HUES6 (cell line): ENCODE measurements at regions not wholly inside any gene's neighbourhood (a gene's known extent, or its start where the extent isn't known, plus 50 kb on each side); places are given as distances from the start of the nearest gene placed in this dataset.

Experiments
- H3K27ac ChIP-seq: 2 replicates; pipeline ENCODE4 v1.7.0; 2013; ENCODE audit warnings: low read depth, mild to moderate bottlenecking, low read length, inconsistent platforms
- H3K27me3 ChIP-seq: 2 replicates; pipeline ENCODE4 v1.6.1; 2013; ENCODE audit warnings: low read length; ENCODE audit not compliant: control insufficient read depth, insufficient read depth
- H3K36me3 ChIP-seq: 2 replicates; pipeline ENCODE4 v1.6.1; 2013; ENCODE audit warnings: low read length; ENCODE audit not compliant: control insufficient read depth, insufficient read depth
- H3K4me1 ChIP-seq: 2 replicates; pipeline ENCODE4 v1.6.1; 2013; ENCODE audit warnings: low read length; ENCODE audit not compliant: control insufficient read depth, insufficient read depth
- H3K4me3 ChIP-seq: 2 replicates; pipeline ENCODE4 v1.5.1; 2013; ENCODE audit warnings: low read depth, low read length
- H3K9ac ChIP-seq: one replicate; pipeline ENCODE4 v1.6.1; 2013; ENCODE audit warnings: mild to moderate bottlenecking, low read length
- H3K9me3 ChIP-seq: 2 replicates; pipeline ENCODE4 v1.6.1; 2013; ENCODE audit warnings: low read depth, low read length; ENCODE audit not compliant: control insufficient read depth, insufficient read depth

DNA sequence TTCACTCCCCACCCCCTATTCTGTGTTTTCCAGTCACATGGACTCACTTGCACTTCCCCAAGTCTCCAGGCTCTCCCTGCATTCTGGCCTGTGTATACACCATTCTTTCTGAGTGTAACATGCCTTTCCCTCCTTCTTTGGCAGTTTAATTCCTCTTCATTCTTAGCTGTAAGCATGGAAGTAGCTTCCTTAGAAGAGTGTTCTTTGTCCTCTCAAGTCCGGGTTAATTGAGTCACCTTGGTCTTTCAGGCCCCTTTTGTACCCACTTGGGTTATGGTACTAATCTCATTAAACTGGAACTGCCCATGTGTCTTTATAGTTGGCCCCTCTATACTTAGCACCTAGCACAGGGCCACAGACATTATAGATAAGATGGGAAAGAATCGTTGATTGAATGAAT is 525.3 kb upstream of the ADGRL4 start:
- no peaks in the 10 kb centered on the region for H3K4me1 ChIP-seq
- no peak overlapping the region for H3K4me3 ChIP-seq
- no peaks in the 10 kb centered on the region for H3K9me3 ChIP-seq
- H3K27ac ChIP-seq = no peak overlapping the region
- no peaks in the 10 kb centered on the region for H3K36me3 ChIP-seq
- no peak overlapping the region for H3K9ac ChIP-seq
- H3K27me3 ChIP-seq = no peaks in the 10 kb centered on the region

DNA sequence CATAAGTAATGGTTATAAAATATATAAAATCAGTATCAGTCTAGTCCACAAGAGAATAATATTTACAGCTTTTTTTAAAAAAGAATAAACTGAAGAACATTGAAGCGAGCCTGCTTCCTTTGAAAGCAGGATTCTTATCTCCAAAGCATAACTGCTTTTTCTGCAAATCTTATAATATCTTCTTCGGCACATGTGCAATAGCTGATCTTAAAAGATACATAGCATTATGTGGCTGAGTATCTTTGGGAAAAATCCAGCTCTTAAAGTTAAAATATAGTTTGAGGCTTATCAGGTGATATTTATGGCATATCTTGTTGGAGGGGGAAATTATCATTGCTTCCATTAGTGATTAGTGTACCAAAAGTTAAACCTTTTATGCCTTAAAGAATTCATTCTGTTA is 523.9 kb upstream of the ADGRL4 start:
- no peak overlapping the region for H3K9ac ChIP-seq
- H3K27me3 ChIP-seq = no peaks in the 10 kb centered on the region
- H3K27ac ChIP-seq = no peak overlapping the region
- H3K36me3 ChIP-seq = no peaks in the 10 kb centered on the region
- H3K4me1 ChIP-seq = no peaks in the 10 kb centered on the region
- no peaks in the 10 kb centered on the region for H3K9me3 ChIP-seq
- H3K4me3 ChIP-seq = no peak overlapping the region

DNA sequence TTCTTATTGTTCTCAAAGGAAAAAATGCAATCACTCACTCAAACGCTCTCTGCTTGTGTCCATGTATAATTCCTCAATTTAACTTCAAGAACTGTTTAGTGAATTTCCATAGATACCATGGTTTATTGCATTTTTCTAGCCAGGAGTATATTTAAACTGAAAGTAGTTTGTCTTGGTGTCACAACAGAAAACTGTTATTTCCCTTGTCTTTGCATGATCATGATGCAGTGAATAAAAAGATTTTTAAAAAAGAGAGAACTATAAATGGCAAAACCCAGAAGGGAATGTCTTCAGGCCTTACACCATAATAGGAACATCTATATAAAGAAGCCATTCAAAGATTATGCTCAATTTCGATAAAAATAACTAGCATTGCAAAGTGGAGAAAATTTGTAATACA is 523.5 kb upstream of the ADGRL4 start:
- Histone ChIP-seq H3K9ac (no peak overlapping the region), H3K27me3 (no peaks in the 10 kb centered on the region), H3K36me3 (no peaks in the 10 kb centered on the region), H3K27ac (no peak overlapping the region), H3K4me3 (no peak overlapping the region), H3K4me1 (no peaks in the 10 kb centered on the region), H3K9me3 (no peaks in the 10 kb centered on the region)

DNA sequence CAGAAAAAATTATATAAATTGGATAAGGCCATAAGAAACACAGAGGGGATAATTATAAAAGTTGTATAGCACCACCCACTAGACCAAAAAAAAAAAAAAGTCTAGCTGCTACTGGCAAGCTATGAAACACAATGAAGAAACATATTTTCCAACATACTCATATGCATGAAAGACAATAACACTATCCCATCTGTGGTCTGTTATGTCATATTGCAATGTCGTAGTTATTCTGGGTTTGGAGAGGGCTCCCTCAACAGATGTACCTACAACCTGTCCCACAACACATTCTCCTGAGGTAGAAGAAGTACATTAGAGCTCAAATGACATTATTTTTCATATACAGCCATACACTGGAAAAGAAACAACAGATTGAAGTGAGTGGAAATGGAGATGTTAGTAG is 517.6 kb upstream of the ADGRL4 start:
- H3K27me3 ChIP-seq = no peaks in the 10 kb centered on the region
- no peak overlapping the region for H3K4me3 ChIP-seq
- no peaks in the 10 kb centered on the region for H3K36me3 ChIP-seq
- H3K9me3 ChIP-seq = 0 out of 2 replicates have a peak, but pooled peaks cover 4% of the 10 kb centered on the region
- H3K27ac ChIP-seq = no peak overlapping the region
- H3K9ac ChIP-seq = no peak overlapping the region
- no peaks in the 10 kb centered on the region for H3K4me1 ChIP-seq

DNA sequence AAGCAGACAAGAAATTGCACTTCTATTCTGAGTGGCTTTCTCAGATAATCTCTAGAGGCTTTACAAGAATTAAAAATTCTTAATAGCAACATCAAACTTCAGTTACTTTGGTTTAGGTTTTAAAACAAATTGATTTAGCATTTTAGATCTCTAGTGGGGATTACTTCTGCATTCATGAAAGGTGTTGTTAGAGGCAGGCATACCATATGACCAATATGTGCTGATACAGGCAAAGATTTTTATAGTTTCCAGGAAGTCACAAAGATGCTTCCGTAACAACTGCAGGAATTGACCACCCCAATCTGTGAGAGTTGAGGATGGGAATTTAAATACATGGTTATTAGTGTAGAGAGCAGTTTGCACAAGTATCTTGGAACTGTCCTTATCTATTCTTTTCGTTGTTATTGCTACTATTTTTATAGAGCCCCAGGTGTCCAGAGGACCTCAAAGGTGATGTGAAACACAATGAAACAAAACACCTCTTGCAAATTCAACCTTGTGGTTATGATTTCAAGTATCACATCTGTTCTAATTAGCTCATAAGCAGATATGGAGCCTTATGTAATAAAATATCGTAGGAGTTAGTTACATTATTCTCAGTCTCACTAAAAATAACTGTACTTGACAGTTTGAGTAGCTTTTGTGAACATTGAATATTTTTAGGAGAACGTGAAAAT is 512.7 kb upstream of the ADGRL4 start:
- Histone ChIP-seq H3K4me1 (no peaks in the 10 kb centered on the region), H3K27me3 (no peaks in the 10 kb centered on the region), H3K4me3 (no peak overlapping the region), H3K27ac (no peak overlapping the region), H3K36me3 (no peaks in the 10 kb centered on the region), H3K9me3 (0 out of 2 replicates have a peak, but pooled peaks cover 4% of the 10 kb centered on the region), H3K9ac (no peak overlapping the region)

DNA sequence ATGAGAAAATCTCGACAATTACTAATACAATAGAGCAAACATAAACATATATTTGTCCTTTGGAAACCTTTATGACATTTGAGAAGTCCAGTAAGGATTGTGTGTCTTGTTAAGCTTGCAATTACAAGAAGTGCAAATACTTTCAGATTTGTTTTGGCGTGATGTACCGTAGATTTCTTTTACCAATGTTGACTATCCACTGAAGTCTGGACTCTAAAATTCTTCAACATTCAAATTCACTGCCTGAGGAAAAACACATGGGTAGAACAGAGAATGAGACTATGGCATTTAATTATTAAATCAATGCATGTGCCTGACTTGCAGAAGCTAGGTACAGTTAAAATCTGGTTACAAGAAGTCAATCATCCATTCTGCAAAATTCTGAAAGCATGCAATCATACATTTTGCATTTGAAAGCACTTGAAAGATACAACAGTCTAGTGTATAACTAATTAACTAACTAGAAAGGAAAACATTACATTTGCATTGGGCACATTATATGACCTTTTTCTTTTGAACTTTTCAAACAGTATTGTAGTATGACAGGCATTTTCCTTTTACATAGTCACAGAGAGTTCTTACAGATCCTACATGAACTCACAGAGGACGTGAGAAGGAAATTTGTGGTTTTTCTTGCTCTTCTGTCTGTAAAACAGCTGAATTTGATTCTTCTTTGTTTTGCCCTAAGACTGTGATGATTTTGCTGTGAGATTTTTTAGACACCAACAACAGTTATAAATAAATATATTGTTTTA is 511.1 kb upstream of the ADGRL4 start:
- Histone ChIP-seq H3K4me3 (no peak overlapping the region), H3K4me1 (no peaks in the 10 kb centered on the region), H3K9ac (no peak overlapping the region), H3K27me3 (no peaks in the 10 kb centered on the region), H3K9me3 (0 out of 2 replicates have a peak, but pooled peaks cover 4% of the 10 kb centered on the region), H3K36me3 (no peaks in the 10 kb centered on the region), H3K27ac (no peak overlapping the region)

DNA sequence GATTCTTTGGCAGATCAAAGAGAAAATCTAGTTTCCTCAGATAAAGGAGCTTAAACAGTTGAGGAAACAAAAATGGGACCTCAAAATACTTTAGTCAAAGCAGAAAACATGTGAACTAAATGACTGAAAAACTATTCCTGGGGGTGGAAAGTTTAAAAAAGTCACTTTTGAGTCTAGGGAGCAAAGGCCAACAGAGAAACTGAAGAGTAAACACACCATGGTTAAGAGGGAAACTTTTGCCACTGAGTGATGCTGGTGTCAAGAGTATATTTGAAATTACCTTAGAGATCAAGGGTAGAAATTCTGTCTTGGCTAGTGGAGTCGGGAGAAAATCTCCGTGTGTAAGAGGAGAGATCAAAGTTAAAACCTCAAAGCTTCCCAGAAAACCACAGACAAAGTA is 501.2 kb upstream of the ADGRL4 start:
- no peaks in the 10 kb centered on the region for H3K27me3 ChIP-seq
- H3K9me3 ChIP-seq = no peaks in the 10 kb centered on the region
- H3K4me1 ChIP-seq = no peaks in the 10 kb centered on the region
- H3K36me3 ChIP-seq = no peaks in the 10 kb centered on the region
- no peak overlapping the region for H3K27ac ChIP-seq
- H3K9ac ChIP-seq = no peak overlapping the region
- H3K4me3 ChIP-seq = no peak overlapping the region

DNA sequence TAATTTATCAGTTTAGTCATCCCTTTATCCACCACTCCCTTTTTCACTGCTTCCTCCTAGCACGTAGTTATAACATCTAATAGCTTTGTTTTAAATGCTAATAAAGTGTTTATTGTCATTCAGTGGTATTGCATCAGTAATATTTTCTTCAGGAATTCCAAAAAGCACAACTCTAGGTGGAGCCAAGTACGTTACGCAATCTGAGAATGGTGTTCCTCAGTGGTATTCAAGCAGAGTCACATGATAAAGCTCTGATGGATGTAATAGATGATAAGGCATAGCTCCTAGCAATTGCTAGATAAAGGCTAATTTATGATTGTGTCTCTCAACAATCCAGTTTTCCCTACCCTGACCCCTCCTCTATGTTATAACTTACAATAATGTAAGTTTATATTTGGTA is 494.6 kb upstream of the ADGRL4 start:
- no peak overlapping the region for H3K4me3 ChIP-seq
- H3K36me3 ChIP-seq = no peaks in the 10 kb centered on the region
- peaks cover 8% of the 10 kb centered on the region; the same call in 1 of the 2 replicates for H3K4me1 ChIP-seq
- no peaks in the 10 kb centered on the region for H3K27me3 ChIP-seq
- H3K9ac ChIP-seq = no peak overlapping the region
- H3K27ac ChIP-seq = no peak overlapping the region
- no peaks in the 10 kb centered on the region for H3K9me3 ChIP-seq

DNA sequence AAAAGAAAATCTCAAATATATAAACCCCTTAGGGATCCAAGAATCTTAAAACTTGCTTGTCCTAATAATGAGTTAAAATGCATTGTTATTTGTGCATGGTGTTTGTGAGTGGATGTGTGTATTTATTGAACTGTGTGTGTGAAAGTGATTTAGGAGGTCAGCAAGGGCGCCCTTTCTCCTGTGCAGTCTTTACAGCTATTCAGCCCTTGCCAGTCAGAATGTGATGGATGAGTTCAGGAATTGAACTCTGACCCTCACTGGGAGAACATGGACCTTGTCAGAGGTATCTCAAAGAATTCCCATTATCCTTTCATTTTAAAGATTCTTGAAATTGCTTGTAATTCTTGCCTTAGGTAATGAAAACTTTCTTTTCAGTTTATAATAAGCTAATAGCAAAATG is 493.0 kb upstream of the ADGRL4 start:
- Histone ChIP-seq H3K9me3 (no peaks in the 10 kb centered on the region), H3K36me3 (no peaks in the 10 kb centered on the region), H3K27me3 (no peaks in the 10 kb centered on the region), H3K27ac (no peak overlapping the region), H3K4me3 (no peak overlapping the region), H3K4me1 (peaks cover 19% of the 10 kb centered on the region), H3K9ac (no peak overlapping the region)

DNA sequence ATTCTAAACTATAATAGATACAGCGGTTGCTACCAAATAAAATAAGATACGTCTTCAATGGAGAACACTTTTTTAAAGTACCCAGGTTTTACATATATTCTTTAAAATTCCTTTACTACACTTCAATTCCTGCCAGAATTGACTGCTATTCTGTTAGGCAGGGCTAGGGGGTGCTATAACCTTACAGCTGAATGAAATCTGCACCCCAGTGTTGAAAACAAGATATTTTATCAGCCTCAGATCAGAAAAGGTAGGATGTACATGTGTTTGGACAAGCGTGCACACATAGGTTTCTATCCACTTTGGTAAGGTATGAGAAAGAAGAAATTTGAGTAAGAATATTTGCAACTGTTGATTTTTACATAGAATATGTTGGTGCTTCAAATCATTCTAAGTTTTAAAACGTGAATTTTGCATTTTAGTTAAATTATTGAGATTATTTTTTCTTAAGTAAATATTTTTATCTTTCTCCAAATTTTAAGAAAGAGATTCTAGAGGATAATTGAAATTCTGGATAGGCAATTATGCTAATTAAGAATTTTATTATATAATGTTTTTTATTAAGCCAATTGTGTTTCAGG is 490.8 kb upstream of the ADGRL4 start:
- Histone ChIP-seq H3K4me1 (peaks cover 22% of the 10 kb centered on the region), H3K9ac (no peak overlapping the region), H3K27me3 (no peaks in the 10 kb centered on the region), H3K27ac (no peak overlapping the region), H3K36me3 (no peaks in the 10 kb centered on the region), H3K4me3 (no peak overlapping the region), H3K9me3 (no peaks in the 10 kb centered on the region)

DNA sequence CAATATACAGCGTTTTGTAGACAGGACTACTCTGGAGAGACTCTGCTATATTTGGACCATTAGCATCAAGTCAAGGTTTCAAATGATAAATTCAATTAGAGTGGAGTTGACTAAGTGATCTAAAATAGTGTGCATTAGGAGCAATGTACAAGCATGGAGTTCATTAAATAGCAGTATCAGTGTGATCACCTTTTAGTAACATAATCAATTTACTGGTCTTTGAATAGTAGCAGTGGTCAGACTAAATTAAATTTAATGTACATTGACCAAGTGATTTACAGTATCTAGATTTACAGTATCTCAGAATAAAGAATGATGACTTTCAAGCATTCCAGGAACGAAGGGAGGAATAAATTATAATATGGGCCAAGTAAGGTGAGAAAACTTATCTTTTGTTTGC is 489.6 kb upstream of the ADGRL4 start:
- H3K36me3 ChIP-seq = no peaks in the 10 kb centered on the region
- H3K4me1 ChIP-seq = peaks cover 20% of the 10 kb centered on the region
- no peaks in the 10 kb centered on the region for H3K27me3 ChIP-seq
- no peak overlapping the region for H3K9ac ChIP-seq
- H3K9me3 ChIP-seq = no peaks in the 10 kb centered on the region
- no peak overlapping the region for H3K4me3 ChIP-seq
- no peak overlapping the region for H3K27ac ChIP-seq
